ENCODE measurements at regions not wholly inside any gene's neighbourhood (a gene's known extent, or its start where the extent isn't known, plus 50 kb on each side); places are given as distances from the start of the nearest gene placed in this dataset.
A peak's percentile ranks its signal among the peaks of the same experiment; 100 is the strongest.
"Not testable (repeated sequence)": the region's sequence is repeated elsewhere in the genome, so short reads cannot be mapped to it uniquely, and the experiment has no call there.

- TF ChIP-seq CTCF (IDR thresholded peaks at IDR 0.05; ENCODE audit: insufficient read depth, low read length): no peak
- DNase-seq (ENCODE audit: low read depth): no peak
- H3K4me3 ChIP-seq (ENCODE audit: low read depth, low read length): no peak overlapping the region
Observed at GRCh38 chr18:11362856-11363255, 213.5 kb upstream of the PIEZO2 start.

GRCh38 chr18:11361862-11362261 lies 212.5 kb upstream of the PIEZO2 start:
- H3K4me3 ChIP-seq (ENCODE audit: low read depth, low read length): not testable (repeated sequence)

GRCh38 chr18:11357678-11358077 lies 208.3 kb upstream of the PIEZO2 start:
- H3K4me3 ChIP-seq (ENCODE audit: low read depth, low read length): no peak overlapping the region
- TF ChIP-seq CTCF (IDR thresholded peaks at IDR 0.05; ENCODE audit: insufficient read depth, low read length): no peak
- DNase-seq (ENCODE audit: low read depth): no peak

More at GRCh38 chr18:11361862-11362261, 212.5 kb upstream of the PIEZO2 start:
- DNase-seq (ENCODE audit: low read depth): not testable (repeated sequence)

- not testable (repeated sequence) for DNase-seq (ENCODE audit: low read depth); H3K4me3 ChIP-seq (ENCODE audit: low read depth, low read length)
Observed at GRCh38 chr18:11344576-11344975, 195.2 kb upstream of the PIEZO2 start.

- no peak for DNase-seq (ENCODE audit: low read depth)
- no peak for TF ChIP-seq CTCF (IDR thresholded peaks at IDR 0.05; ENCODE audit: insufficient read depth, low read length)
- H3K4me3 ChIP-seq (ENCODE audit: low read depth, low read length): no peak overlapping the region
Observed at GRCh38 chr18:11343096-11343495, 193.7 kb upstream of the PIEZO2 start.

GRCh38 chr18:11342115-11342514 lies 192.7 kb upstream of the PIEZO2 start:
- not testable (repeated sequence) for DNase-seq (ENCODE audit: low read depth); H3K4me3 ChIP-seq (ENCODE audit: low read depth, low read length)

- no peak for TF ChIP-seq CTCF (IDR thresholded peaks at IDR 0.05; ENCODE audit: insufficient read depth, low read length)
- DNase-seq (ENCODE audit: low read depth): peak; percentile 59
- H3K4me3 ChIP-seq (ENCODE audit: low read depth, low read length): no peak overlapping the region
Observed at GRCh38 chr18:11339188-11339775, 189.9 kb upstream of the PIEZO2 start.

GRCh38 chr18:11336241-11336640 lies 186.9 kb upstream of the PIEZO2 start:
- peak; percentile 22 for DNase-seq (ENCODE audit: low read depth)
- no peak for TF ChIP-seq CTCF (IDR thresholded peaks at IDR 0.05; ENCODE audit: insufficient read depth, low read length)
- H3K4me3 ChIP-seq (ENCODE audit: low read depth, low read length): no peak overlapping the region

All from fibroblast of the aortic adventitia (primary cell).